GM20000 (cell line): ENCODE measurements at regions not wholly inside any gene's neighbourhood (a gene's known extent, or its start where the extent isn't known, plus 50 kb on each side); places are given as distances from the start of the nearest gene placed in this dataset.
"Not testable (repeated sequence)": the region's sequence is repeated elsewhere in the genome, so short reads cannot be mapped to it uniquely, and the experiment has no call there.

Experiments
- DNase-seq: peaks from one replicate; pipeline ENCODE4 v3.0.0; 2012; ENCODE audit warnings: low spot score
- TF ChIP-seq, protein P1 (sequence below): IDR thresholded peaks from 2 replicates; pipeline ENCODE4 v1.5.1; 2012; ENCODE audit warnings: mild to moderate bottlenecking, control low read depth; ENCODE audit errors: extremely low read depth, missing control alignments

DNA sequence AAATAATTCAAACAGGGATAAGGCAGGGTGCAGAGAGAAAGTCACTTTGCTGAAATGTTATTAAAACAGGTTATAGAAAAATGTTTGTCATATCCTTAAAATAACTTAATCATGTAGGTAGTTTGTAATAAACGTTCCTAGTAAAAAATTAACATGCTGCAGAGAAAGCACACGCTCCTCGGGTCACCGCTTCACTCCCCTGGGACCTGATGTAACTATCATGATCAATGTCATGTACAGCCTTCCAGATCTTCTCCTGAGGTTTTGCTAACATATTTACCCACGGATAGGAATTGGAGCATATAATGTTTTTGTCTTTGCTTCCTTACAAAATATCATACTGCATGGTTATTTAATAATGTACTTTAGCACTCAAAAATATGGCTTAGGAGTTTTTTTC is 285.1 kb upstream of the TMEM132C start:
- TF ChIP-seq, protein P1, sequence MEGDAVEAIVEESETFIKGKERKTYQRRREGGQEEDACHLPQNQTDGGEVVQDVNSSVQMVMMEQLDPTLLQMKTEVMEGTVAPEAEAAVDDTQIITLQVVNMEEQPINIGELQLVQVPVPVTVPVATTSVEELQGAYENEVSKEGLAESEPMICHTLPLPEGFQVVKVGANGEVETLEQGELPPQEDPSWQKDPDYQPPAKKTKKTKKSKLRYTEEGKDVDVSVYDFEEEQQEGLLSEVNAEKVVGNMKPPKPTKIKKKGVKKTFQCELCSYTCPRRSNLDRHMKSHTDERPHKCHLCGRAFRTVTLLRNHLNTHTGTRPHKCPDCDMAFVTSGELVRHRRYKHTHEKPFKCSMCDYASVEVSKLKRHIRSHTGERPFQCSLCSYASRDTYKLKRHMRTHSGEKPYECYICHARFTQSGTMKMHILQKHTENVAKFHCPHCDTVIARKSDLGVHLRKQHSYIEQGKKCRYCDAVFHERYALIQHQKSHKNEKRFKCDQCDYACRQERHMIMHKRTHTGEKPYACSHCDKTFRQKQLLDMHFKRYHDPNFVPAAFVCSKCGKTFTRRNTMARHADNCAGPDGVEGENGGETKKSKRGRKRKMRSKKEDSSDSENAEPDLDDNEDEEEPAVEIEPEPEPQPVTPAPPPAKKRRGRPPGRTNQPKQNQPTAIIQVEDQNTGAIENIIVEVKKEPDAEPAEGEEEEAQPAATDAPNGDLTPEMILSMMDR, result no peak
- DNase-seq, result no peak

DNA sequence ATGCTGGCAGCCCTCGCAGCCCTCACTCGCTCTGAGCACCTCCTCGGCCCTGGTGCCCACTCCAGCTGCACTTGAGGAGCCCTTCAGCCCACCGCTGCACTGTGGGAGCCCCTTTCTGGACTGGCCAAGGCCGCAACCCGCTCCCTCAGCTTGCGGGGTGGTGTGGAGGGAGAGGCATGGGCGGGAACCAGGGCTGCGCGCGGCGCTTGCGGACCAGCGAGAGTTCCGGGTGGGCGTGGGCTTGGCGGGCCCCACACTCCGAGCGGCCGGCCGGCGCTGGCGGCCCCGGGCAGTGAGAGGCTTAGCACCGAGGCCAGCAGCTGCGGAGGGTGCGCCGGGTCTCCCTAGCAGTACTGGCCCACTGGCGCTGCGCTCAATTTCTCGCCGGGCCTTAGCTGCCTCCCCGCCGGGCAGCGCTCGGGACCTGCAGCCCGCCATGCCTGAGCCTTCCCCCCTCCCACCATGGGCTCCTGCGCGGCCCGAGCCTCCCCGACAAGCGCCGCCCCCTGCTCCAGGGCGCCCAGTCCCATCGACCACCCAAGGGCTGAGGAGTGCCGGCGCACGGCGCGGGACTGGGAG is 283.7 kb upstream of the TMEM132C start:
- not testable (repeated sequence) for DNase-seq

DNA sequence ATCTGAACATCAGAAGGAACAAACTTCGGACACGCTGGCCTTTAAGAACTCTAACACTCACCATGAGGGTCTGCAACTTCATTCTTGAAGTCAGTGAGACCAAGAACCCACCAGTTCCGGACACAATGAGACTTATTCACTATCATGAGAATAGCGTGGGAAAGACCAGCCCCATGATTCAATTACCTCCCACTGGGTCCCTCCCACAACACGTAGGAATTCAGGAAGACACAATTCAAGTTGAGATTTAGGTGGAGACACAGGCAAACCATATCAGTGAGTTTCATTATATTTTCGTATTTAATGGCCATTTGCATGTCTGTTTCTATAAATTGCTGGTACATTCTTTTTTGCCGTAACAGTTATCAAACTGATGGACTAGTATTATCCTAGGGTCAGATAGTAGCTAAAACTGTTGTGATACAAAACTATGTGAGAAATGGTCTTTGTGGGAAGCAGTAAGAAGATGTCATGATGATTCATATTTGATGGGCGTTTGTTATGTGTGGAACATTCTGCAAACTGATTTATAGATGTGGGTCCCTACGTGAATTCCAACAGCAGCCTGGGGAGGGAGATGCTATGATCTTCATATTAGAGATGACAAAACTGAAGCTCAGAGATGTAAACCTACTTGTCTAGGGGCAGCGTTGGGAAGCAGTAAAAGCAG is 282.4 kb upstream of the TMEM132C start:
- TF ChIP-seq, protein P1, result no peak
- DNase-seq, result no peak

DNA sequence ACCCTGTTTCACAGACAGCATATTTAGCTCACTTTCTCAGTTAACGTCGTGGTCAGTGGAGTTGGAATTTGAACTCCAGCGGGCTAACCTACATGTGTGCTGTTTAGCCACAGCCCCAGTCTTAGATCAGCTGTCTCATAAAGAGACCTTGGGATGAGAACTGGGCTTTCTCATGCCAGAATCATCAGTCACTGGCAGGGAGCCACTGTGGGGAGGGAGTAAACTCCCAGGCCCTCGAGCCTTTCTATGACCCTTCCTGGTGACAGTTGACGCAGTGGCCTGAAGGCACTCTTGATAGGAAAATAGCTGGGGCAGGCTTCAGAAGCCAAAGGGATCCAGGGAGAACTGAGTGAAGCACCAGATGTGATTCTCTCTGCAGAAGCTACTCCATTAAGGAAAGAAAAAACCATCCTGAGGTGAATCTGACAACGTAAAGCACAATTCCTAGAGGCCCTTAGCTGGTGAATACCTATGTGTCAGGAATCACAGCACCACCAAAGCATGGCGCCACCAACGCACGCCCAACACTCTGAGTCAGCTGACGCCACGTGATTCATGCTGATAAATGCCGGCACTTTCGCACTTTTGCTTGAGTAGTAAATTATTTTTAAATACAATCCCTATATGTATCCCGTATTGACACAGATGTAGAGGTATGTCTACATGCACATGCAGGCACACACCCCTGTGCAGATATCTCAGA is 279.6 kb upstream of the TMEM132C start:
- DNase-seq, result no peak
- TF ChIP-seq, protein P1, result no peak

DNA sequence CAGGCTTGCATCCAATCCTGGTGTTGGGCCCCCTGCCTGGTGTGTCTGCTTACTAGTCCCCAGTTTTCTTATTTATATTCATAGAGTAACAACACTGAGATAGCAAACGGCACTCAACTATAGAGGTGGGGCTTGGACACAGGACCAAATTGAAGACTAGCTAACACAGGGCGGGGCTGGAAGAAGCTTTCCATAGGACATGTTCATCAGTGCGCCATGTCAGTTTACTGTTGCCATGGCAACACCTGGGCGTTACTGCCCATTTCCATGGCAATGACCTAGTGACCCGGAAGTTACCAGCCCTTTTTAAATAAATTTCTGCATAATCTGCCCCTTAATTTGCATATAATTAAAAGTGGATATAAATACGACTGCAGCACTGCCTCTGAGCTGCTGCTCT is 275.5 kb upstream of the TMEM132C start:
- TF ChIP-seq, protein P1, result no peak
- DNase-seq, result no peak

DNA sequence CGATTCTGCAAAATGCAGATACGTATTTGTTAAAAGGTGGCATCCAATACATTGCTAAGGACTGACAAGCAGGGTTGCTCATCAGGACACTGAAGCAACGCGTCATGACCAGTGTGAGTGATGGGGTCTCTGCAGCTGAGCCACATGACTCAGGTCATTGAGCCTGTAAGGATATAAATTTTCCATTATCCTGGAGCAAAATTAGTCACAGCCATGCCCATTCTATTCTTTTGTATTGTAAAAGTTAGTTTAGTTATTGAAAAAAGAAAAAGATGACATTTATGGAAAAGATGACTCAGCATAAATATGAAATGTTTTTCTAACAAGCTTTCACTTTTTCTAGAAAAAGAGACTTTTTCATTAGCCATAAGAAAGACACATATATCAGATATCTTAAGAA is 268.0 kb upstream of the TMEM132C start:
- no peak for DNase-seq
- TF ChIP-seq, protein P1, result no peak

DNA sequence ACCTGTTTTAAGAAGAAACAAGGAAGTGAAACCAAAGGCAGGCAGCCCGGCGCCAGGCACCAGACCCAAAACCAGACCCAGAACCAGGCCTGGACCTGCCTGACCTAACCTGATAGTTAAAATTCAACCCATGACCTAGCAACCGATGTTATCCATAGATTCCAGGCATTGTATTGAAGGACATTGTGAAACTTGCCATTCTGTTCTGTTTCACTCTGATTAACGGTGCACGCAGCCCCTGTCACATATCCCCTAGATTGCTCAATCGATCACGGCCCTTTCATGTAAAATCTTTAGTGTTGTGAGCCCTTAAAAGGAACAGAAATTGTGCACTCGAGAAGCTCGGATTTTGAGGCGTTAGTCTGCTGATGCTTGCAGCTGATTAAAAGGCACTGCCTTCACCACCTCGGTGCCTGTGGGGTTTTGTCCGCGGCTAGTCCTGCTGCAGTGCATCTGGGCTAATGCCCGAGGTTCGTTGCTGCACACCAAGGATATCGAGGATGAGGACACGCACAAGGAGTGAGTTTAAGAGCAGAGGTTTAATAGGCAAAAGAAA is 262.5 kb upstream of the TMEM132C start:
- DNase-seq, result no peak
- TF ChIP-seq, protein P1, result no peak
